ENCODE measurements at regions not wholly inside any gene's neighbourhood (a gene's known extent, or its start where the extent isn't known, plus 50 kb on each side); places are given as distances from the start of the nearest gene placed in this dataset.

- ChIA-PET CTCF (no interaction called here), POLR2A (no interaction called here)
- Histone ChIP-seq H3K36me3 (ENCODE audit: control insufficient read depth in 2 of 2, extremely low read depth in 1 of 2, insufficient read depth in 2 of 2, low read length in 2 of 2) (no peaks in the 10 kb centered on the region), H3K27me3 (ENCODE audit: control insufficient read depth in 2 of 2, insufficient read depth in 2 of 2, low read length in 2 of 2) (peaks cover 0 to 2% of the 10 kb centered on the region in 2 experiments), H3K9ac (replicated peaks; ENCODE audit: extremely low read depth, insufficient read depth, low read length) (no peak overlapping the region), H2AFZ (ENCODE audit: low read depth, low read length) (no peak overlapping the region), H3K79me2 (ENCODE audit: control insufficient read depth, insufficient read depth, low read length) (no peaks in the 10 kb centered on the region), H3K4me2 (ENCODE audit: insufficient read depth, low read length) (no peak overlapping the region), H3K9me1 (replicated peaks; ENCODE audit: control insufficient read depth, extremely low read depth, insufficient read depth, low read length) (no peaks in the 10 kb centered on the region), H3K4me3 (replicated peaks in 1 of 3; ENCODE audit: insufficient read depth in 1 of 3, low read depth in 1 of 3, low read length in 3 of 3) (no peak overlapping the region), H3K4me1 (ENCODE audit: control insufficient read depth, extremely low read depth, insufficient read depth, low read length) (no peaks in the 10 kb centered on the region), H3K9me3 (replicated peaks; ENCODE audit: control insufficient read depth, insufficient read depth, low read length) (no peaks in the 10 kb centered on the region), H3K27ac (ENCODE audit: insufficient read depth, low read depth, low read length) (no peak overlapping the region), H4K20me1 (replicated peaks; ENCODE audit: control insufficient read depth, extremely low read depth, insufficient read depth, low read length) (no peaks in the 10 kb centered on the region)
- DNase-seq (ENCODE audit: low read depth, low spot score) (no peak), FAIRE-seq (no peak)
- BruUV-seq (replicated peaks) = no TSS peak
- dilution Hi-C loops (cut with MboI; ENCODE audit: extremely low pct_ligation_motif_present, low sequenced_read_pairs) (no loop called here), intact Hi-C loops (cut with micrococcal nuclease) (no loop called here)
- TF ChIP-seq POLR2A (IDR thresholded peaks at IDR 0.05; ENCODE audit: low read depth, low read length) = no peak
- TF ChIP-seq EZH2 (IDR thresholded peaks at IDR 0.05; ENCODE audit: borderline replicate concordance, low read depth, low read length, severe bottlenecking) = no peak
- TF ChIP-seq CTCF (IDR thresholded peaks at IDR 0.05; ENCODE audit: extremely low read depth in 1 of 2, insufficient read depth in 1 of 2, low read depth in 1 of 2, low read length in 2 of 2) = no peak
- no peak for TF ChIP-seq MYC (IDR thresholded peaks at IDR 0.05; ENCODE audit: low read depth, low read length)
- TF ChIP-seq MAX (IDR thresholded peaks at IDR 0.05; ENCODE audit: insufficient read depth, insufficient read length) = no peak
- no peak for TF ChIP-seq POLR2AphosphoS5 (IDR thresholded peaks at IDR 0.05; ENCODE audit: insufficient read depth, low read depth, low read length)
- no peak for TF ChIP-seq JUN (IDR thresholded peaks at IDR 0.05; ENCODE audit: borderline replicate concordance, insufficient read depth, insufficient read length, low read depth)
- TF ChIP-seq FOS (IDR thresholded peaks at IDR 0.05; ENCODE audit: borderline replicate concordance, insufficient read depth, low read length) = no peak
- no peak for TF ChIP-seq GATA2 (IDR thresholded peaks at IDR 0.05; ENCODE audit: insufficient read depth, insufficient read length, low read depth, low read length)
Observed at GRCh38 chr11:97764193-97764592, 1256.6 kb upstream of the CNTN5 start.

Measured in endothelial cell of umbilical vein (primary cell).